ENCODE measurements at regions not wholly inside any gene's neighbourhood (a gene's known extent, or its start where the extent isn't known, plus 50 kb on each side); places are given as distances from the start of the nearest gene placed in this dataset.

GRCh38 chrX:149992918-149993317 is 54.6 kb upstream of the EOLA2 start:
- no peak for DNase-seq (ENCODE audit: low read depth)
- in situ Hi-C loops (cut with HindIII; ENCODE audit: low pct_unique_long_range_greater_than_20kb, low sequenced_read_pairs) = no loop called here

GRCh38 chrX:149993989-149994388 is 55.7 kb upstream of the EOLA2 start:
- no peak for DNase-seq (ENCODE audit: low read depth)
- in situ Hi-C loops (cut with HindIII; ENCODE audit: low pct_unique_long_range_greater_than_20kb, low sequenced_read_pairs) = no loop called here

- in situ Hi-C loops (cut with HindIII; ENCODE audit: low pct_unique_long_range_greater_than_20kb, low sequenced_read_pairs) = no loop called here
- no peak for DNase-seq (ENCODE audit: low read depth)
Observed at GRCh38 chrX:149996515-149996914, 58.2 kb upstream of the EOLA2 start.

GRCh38 chrX:150005027-150005426 is 66.7 kb upstream of the EOLA2 start:
- no peak for DNase-seq (ENCODE audit: low read depth)
- in situ Hi-C loops (cut with HindIII; ENCODE audit: low pct_unique_long_range_greater_than_20kb, low sequenced_read_pairs) = no loop called here

- in situ Hi-C loops (cut with HindIII; ENCODE audit: low pct_unique_long_range_greater_than_20kb, low sequenced_read_pairs) = no loop called here
- no peak for DNase-seq (ENCODE audit: low read depth)
Observed at GRCh38 chrX:150007356-150007755, 69.1 kb upstream of the EOLA2 start.

- DNase-seq (ENCODE audit: low read depth) = no peak
- in situ Hi-C loops (cut with HindIII; ENCODE audit: low pct_unique_long_range_greater_than_20kb, low sequenced_read_pairs) = no loop called here
Observed at GRCh38 chrX:150012647-150013381, 74.5 kb upstream of the EOLA2 start.

GRCh38 chrX:150014525-150014924 is 76.2 kb upstream of the EOLA2 start:
- DNase-seq (ENCODE audit: low read depth) = no peak
- in situ Hi-C loops (cut with HindIII; ENCODE audit: low pct_unique_long_range_greater_than_20kb, low sequenced_read_pairs) = no loop called here

- DNase-seq (ENCODE audit: low read depth) = no peak
- in situ Hi-C loops (cut with HindIII; ENCODE audit: low pct_unique_long_range_greater_than_20kb, low sequenced_read_pairs) = no loop called here
Observed at GRCh38 chrX:150017868-150018267, 79.6 kb upstream of the EOLA2 start.

GRCh38 chrX:150018931-150019361 is 80.7 kb upstream of the EOLA2 start:
- no peak for DNase-seq (ENCODE audit: low read depth)
- in situ Hi-C loops (cut with HindIII; ENCODE audit: low pct_unique_long_range_greater_than_20kb, low sequenced_read_pairs) = no loop called here

GRCh38 chrX:150028692-150029091 is 90.4 kb upstream of the EOLA2 start:
- in situ Hi-C loops (cut with HindIII; ENCODE audit: low pct_unique_long_range_greater_than_20kb, low sequenced_read_pairs) = no loop called here
- DNase-seq (ENCODE audit: low read depth) = no peak

- DNase-seq (ENCODE audit: low read depth) = peak; percentile 68
- in situ Hi-C loops (cut with HindIII; ENCODE audit: low pct_unique_long_range_greater_than_20kb, low sequenced_read_pairs) = no loop called here
Observed at GRCh38 chrX:150032742-150033141, 94.5 kb upstream of the EOLA2 start.

- in situ Hi-C loops (cut with HindIII; ENCODE audit: low pct_unique_long_range_greater_than_20kb, low sequenced_read_pairs) = no loop called here
- no peak for DNase-seq (ENCODE audit: low read depth)
Observed at GRCh38 chrX:150034788-150035187, 96.5 kb upstream of the EOLA2 start.

GRCh38 chrX:150035531-150035930 is 97.2 kb upstream of the EOLA2 start:
- in situ Hi-C loops (cut with HindIII; ENCODE audit: low pct_unique_long_range_greater_than_20kb, low sequenced_read_pairs) = no loop called here
- DNase-seq (ENCODE audit: low read depth) = peak; percentile 70

- in situ Hi-C loops (cut with HindIII; ENCODE audit: low pct_unique_long_range_greater_than_20kb, low sequenced_read_pairs) = no loop called here
- peak; percentile 87 for DNase-seq (ENCODE audit: low read depth)
Observed at GRCh38 chrX:150036181-150036580, 97.9 kb upstream of the EOLA2 start.

GRCh38 chrX:150036641-150037040 is 98.3 kb upstream of the EOLA2 start:
- no peak for DNase-seq (ENCODE audit: low read depth)
- in situ Hi-C loops (cut with HindIII; ENCODE audit: low pct_unique_long_range_greater_than_20kb, low sequenced_read_pairs) = no loop called here

GRCh38 chrX:150037041-150037440 is 98.8 kb upstream of the EOLA2 start:
- DNase-seq (ENCODE audit: low read depth) = no peak

GRCh38 chrX:150038315-150038714 is 100.0 kb upstream of the EOLA2 start:
- no peak for DNase-seq (ENCODE audit: low read depth)
- in situ Hi-C loops (cut with HindIII; ENCODE audit: low pct_unique_long_range_greater_than_20kb, low sequenced_read_pairs) = no loop called here

More at GRCh38 chrX:150037041-150037440, 98.8 kb upstream of the EOLA2 start:
- in situ Hi-C loops (cut with HindIII; ENCODE audit: low pct_unique_long_range_greater_than_20kb, low sequenced_read_pairs) = no loop called here

GRCh38 chrX:150038986-150039599 is 100.8 kb upstream of the EOLA2 start:
- in situ Hi-C loops (cut with HindIII; ENCODE audit: low pct_unique_long_range_greater_than_20kb, low sequenced_read_pairs) = no loop called here
- DNase-seq (ENCODE audit: low read depth) = no peak

- in situ Hi-C loops (cut with HindIII; ENCODE audit: low pct_unique_long_range_greater_than_20kb, low sequenced_read_pairs) = no loop called here
- DNase-seq (ENCODE audit: low read depth) = no peak
Observed at GRCh38 chrX:150041208-150041607, 102.9 kb upstream of the EOLA2 start.

- DNase-seq (ENCODE audit: low read depth) = no peak
- in situ Hi-C loops (cut with HindIII; ENCODE audit: low pct_unique_long_range_greater_than_20kb, low sequenced_read_pairs) = no loop called here
Observed at GRCh38 chrX:150044556-150044955, 106.3 kb upstream of the EOLA2 start.
